GM12801 (cell line): ENCODE measurements at regions not wholly inside any gene's neighbourhood (a gene's known extent, or its start where the extent isn't known, plus 50 kb on each side); places are given as distances from the start of the nearest gene placed in this dataset.

Experiments
- TF ChIP-seq, protein P1 (sequence below): IDR thresholded peaks from one replicate; pipeline ENCODE4 v1.5.1; 2011; ENCODE audit warnings: control low read depth; ENCODE audit not compliant: insufficient read length; ENCODE audit errors: extremely low read depth

- TF ChIP-seq, protein P1, sequence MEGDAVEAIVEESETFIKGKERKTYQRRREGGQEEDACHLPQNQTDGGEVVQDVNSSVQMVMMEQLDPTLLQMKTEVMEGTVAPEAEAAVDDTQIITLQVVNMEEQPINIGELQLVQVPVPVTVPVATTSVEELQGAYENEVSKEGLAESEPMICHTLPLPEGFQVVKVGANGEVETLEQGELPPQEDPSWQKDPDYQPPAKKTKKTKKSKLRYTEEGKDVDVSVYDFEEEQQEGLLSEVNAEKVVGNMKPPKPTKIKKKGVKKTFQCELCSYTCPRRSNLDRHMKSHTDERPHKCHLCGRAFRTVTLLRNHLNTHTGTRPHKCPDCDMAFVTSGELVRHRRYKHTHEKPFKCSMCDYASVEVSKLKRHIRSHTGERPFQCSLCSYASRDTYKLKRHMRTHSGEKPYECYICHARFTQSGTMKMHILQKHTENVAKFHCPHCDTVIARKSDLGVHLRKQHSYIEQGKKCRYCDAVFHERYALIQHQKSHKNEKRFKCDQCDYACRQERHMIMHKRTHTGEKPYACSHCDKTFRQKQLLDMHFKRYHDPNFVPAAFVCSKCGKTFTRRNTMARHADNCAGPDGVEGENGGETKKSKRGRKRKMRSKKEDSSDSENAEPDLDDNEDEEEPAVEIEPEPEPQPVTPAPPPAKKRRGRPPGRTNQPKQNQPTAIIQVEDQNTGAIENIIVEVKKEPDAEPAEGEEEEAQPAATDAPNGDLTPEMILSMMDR = no peak
These were observed 72.3 kb upstream of the CCDC196 start for GRCh38 chr14:66413901-66414300.

- TF ChIP-seq, protein P1 = no peak
These were observed 71.7 kb upstream of the CCDC196 start for GRCh38 chr14:66414511-66414910.

DNA sequence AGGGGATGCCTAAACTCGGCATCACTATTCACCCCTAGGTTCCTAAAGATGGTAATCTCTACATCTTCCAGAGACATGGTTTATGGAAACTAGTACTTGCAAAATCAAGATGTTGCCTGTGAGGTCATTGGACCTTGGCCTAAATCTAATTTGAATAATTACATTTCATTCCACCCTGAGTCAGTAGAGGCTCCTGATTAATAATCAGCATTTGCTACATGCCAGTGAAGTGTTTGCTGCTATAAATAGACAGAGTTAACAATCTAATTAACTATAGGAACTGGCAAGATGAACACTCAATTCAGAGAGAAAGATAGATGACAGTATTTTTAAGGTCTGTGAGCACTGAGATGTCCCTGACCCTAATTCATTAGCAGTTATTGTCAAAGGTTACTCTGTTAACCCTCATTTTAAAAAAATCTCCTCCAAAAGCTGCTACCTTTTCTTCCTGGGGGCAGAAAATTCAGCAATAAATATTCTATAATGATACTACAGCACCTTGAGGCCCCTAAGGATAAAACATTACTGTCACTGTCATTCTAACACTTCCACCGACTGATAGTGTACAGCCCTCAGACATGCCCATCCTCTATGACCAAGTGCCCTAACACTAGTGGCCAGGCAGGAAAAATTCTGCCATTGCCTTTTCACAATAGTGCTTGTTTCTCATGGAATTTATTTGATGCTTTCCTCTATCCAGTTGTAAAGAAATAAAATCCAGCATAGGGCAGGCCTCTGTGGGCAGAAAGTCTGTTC lies 65.7 kb upstream of the CCDC196 start:
- TF ChIP-seq, protein P1 = no peak

- TF ChIP-seq, protein P1 = no peak
These were observed 63.9 kb upstream of the CCDC196 start for GRCh38 chr14:66421990-66422946.

- TF ChIP-seq, protein P1 = no peak
These were observed 60.8 kb upstream of the CCDC196 start for GRCh38 chr14:66425402-66425801.

DNA sequence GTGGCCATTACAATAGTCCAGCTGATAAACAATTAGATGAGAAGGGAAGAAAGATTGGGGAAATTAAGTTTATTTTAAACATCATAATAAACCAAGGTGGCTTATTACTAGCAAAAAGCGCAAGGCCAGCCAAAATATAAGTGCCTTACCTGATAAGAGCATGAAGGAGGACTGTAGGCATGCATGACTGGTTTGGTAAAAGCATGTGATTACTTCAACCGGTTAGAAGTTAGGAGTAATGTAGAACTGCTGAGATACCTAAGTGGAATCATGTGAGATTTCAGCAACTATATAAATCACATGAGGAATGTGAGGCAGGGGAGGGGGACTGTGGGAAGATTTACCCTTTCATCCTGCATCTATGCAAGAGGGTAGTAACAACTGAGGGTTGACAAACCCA lies 59.7 kb upstream of the CCDC196 start:
- TF ChIP-seq, protein P1 = no peak

GRCh38 chr14:66432334-66432733 lies 53.8 kb upstream of the CCDC196 start:
- TF ChIP-seq, protein P1 = no peak
